ENCODE measurements at regions not wholly inside any gene's neighbourhood (a gene's known extent, or its start where the extent isn't known, plus 50 kb on each side); places are given as distances from the start of the nearest gene placed in this dataset.

- TF ChIP-seq CTCF (conservative IDR thresholded peaks at IDR 0.05 in 1 of 2, IDR thresholded peaks at IDR 0.05 in 1 of 2; ENCODE audit: extremely low read depth in 1 of 2, insufficient read depth in 1 of 2, low read depth in 1 of 2, low read length in 2 of 2) (no peak), EZH2 (IDR thresholded peaks at IDR 0.05; ENCODE audit: borderline replicate concordance, low read length) (no peak)
These were observed 100.3 kb upstream of the ELAVL2 start for GRCh38 chr9:23926368-23926767.

Data from mammary epithelial cell (primary cell).